NCI-H2107 treated with DMSO at 0.1 percent for 48 hours (cell line): ENCODE measurements at regions not wholly inside any gene's neighbourhood (a gene's known extent, or its start where the extent isn't known, plus 50 kb on each side); places are given as distances from the start of the nearest gene placed in this dataset.
"Not testable (repeated sequence)": the region's sequence is repeated elsewhere in the genome, so short reads cannot be mapped to it uniquely, and the experiment has no call there.

Experiments used
- DNase-seq: peaks from one replicate; lab custom pipeline; 2025; ENCODE audit not compliant: unreplicated experiment; lab: John Stamatoyannopoulos, UW

- DNase-seq: no peak
Observed at GRCh38 chr6:11428371-11428770, 109.2 kb upstream of the TMEM170B start.

- DNase-seq: no peak
Observed at GRCh38 chr6:11427723-11428245, 109.8 kb upstream of the TMEM170B start.

- no peak for DNase-seq
Observed at GRCh38 chr6:11427091-11427722, 110.3 kb upstream of the TMEM170B start.

- no peak for DNase-seq
Observed at GRCh38 chr6:11426571-11426970, 111.0 kb upstream of the TMEM170B start.

- no peak for DNase-seq
Observed at GRCh38 chr6:11425876-11426275, 111.7 kb upstream of the TMEM170B start.

GRCh38 chr6:11425431-11425871 is 112.1 kb upstream of the TMEM170B start:
- no peak for DNase-seq

- DNase-seq: no peak
Observed at GRCh38 chr6:11424395-11425034, 113.0 kb upstream of the TMEM170B start.

- DNase-seq: no peak
Observed at GRCh38 chr6:11423667-11424066, 113.9 kb upstream of the TMEM170B start.

- DNase-seq: no peak
Observed at GRCh38 chr6:11423072-11423471, 114.5 kb upstream of the TMEM170B start.

GRCh38 chr6:11419763-11420453 is 117.6 kb upstream of the TMEM170B start:
- DNase-seq: no peak

GRCh38 chr6:11418290-11418905 is 119.2 kb upstream of the TMEM170B start:
- DNase-seq: no peak

- no peak for DNase-seq
Observed at GRCh38 chr6:11416936-11417576, 120.5 kb upstream of the TMEM170B start.

GRCh38 chr6:11416099-11416935 is 121.2 kb upstream of the TMEM170B start:
- DNase-seq: not testable (repeated sequence)

- no peak for DNase-seq
Observed at GRCh38 chr6:11415557-11415956, 122.0 kb upstream of the TMEM170B start.

GRCh38 chr6:11414176-11414963 is 123.2 kb upstream of the TMEM170B start:
- DNase-seq: no peak

- DNase-seq: no peak
Observed at GRCh38 chr6:11413728-11414127, 123.8 kb upstream of the TMEM170B start.

- DNase-seq: no peak
Observed at GRCh38 chr6:11413117-11413687, 124.3 kb upstream of the TMEM170B start.

- no peak for DNase-seq
Observed at GRCh38 chr6:11412616-11413015, 124.9 kb upstream of the TMEM170B start.

- no peak for DNase-seq
Observed at GRCh38 chr6:11412011-11412424, 125.5 kb upstream of the TMEM170B start.
